GM13977 (cell line): ENCODE measurements at regions not wholly inside any gene's neighbourhood (a gene's known extent, or its start where the extent isn't known, plus 50 kb on each side); places are given as distances from the start of the nearest gene placed in this dataset.

ENCODE experiments used
- DNase-seq: peaks from one replicate; pipeline ENCODE4 v3.0.0; 2012; ENCODE audit warnings: low spot score
- in situ Hi-C: fragments of 300-500 bp; cut with MboI; formaldehyde crosslinking; loops from one replicate; pipeline ENCODE4 v1.12.0; 2022; ENCODE audit warnings: low sequenced_read_pairs, low pct_unique_long_range_greater_than_20kb, mixed read lengths, inconsistent platforms; ENCODE audit not compliant: unreplicated experiment
- TF ChIP-seq, protein P1 (sequence below): IDR thresholded peaks from 2 replicates; pipeline ENCODE4 v1.5.1; 2012; ENCODE audit warnings: mild to moderate bottlenecking, control low read depth; ENCODE audit not compliant: insufficient read depth; ENCODE audit errors: extremely low read depth, missing control alignments

GRCh38 chr2:155689791-155690190, 642.7 kb downstream of the NR4A2 start:
- DNase-seq = no peak
- in situ Hi-C loops = no loop called here
- TF ChIP-seq, protein P1, sequence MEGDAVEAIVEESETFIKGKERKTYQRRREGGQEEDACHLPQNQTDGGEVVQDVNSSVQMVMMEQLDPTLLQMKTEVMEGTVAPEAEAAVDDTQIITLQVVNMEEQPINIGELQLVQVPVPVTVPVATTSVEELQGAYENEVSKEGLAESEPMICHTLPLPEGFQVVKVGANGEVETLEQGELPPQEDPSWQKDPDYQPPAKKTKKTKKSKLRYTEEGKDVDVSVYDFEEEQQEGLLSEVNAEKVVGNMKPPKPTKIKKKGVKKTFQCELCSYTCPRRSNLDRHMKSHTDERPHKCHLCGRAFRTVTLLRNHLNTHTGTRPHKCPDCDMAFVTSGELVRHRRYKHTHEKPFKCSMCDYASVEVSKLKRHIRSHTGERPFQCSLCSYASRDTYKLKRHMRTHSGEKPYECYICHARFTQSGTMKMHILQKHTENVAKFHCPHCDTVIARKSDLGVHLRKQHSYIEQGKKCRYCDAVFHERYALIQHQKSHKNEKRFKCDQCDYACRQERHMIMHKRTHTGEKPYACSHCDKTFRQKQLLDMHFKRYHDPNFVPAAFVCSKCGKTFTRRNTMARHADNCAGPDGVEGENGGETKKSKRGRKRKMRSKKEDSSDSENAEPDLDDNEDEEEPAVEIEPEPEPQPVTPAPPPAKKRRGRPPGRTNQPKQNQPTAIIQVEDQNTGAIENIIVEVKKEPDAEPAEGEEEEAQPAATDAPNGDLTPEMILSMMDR = no peak

GRCh38 chr2:155687181-155687580, 645.3 kb downstream of the NR4A2 start:
- in situ Hi-C loops = no loop called here
- DNase-seq = no peak
- TF ChIP-seq, protein P1 = no peak

DNA sequence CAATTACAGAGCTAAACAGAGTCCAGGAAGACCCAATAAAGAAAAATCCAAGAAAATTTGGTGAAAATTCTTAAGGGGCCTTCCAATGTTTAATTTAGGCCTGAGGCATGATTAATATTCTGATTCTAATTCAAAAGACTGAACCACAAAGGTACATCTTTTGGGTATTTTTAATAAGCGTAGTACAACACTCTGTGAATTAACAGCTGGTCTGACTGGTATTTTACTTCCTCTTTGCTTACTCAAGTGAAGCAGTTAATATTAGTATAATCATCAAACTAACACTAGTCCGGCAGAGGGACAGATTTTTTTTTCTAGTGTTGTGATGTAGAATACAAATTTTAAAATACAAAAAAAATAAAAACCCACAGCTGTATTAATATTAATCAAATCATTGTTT, 652.9 kb downstream of the NR4A2 start:
- TF ChIP-seq, protein P1 = no peak
- no peak for DNase-seq
- in situ Hi-C loops = no loop called here

DNA sequence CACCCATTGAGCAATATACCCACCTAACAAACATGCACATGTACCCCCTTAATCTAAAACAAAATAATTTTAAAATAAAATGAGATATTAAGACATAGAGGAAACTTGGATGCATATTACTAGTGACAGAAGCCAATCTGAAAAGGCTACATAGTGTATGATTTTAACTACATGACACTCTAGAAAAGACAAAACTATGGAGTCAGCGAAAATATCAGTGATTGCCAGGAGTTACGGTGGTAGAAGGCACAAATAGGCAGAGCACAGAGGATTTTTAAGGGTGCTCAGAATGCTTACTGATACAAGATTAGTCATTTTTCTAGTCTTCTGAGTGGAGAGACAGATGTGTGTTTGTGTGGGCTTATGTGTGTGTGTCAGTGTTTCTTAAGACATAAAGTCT, 656.6 kb downstream of the NR4A2 start:
- TF ChIP-seq, protein P1 = no peak
- no peak for DNase-seq
- in situ Hi-C loops = no loop called here

- DNase-seq = no peak
- in situ Hi-C loops = no loop called here
- TF ChIP-seq, protein P1 = no peak
These were observed 666.8 kb downstream of the NR4A2 start for GRCh38 chr2:155665704-155666103.

DNA sequence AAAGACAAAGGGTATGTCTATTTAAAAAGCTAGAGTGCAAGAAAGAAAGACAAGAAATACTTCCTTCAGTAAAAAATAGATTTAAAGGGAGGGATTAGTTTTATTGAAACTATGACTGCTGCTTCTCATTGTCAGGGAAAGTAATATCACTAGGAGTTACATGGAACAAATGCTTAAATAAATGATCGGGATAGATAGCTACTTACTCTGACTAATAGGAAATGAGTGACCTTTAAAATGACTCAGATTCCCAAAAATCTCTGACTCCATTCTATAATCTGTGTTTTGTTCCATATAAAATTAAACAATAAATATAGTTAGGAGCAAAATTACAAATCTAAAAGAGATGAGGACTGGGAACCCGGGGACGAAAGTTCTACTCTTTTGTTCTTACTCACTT, 669.3 kb downstream of the NR4A2 start:
- TF ChIP-seq, protein P1 = no peak
- in situ Hi-C loops = no loop called here
- DNase-seq = no peak

DNA sequence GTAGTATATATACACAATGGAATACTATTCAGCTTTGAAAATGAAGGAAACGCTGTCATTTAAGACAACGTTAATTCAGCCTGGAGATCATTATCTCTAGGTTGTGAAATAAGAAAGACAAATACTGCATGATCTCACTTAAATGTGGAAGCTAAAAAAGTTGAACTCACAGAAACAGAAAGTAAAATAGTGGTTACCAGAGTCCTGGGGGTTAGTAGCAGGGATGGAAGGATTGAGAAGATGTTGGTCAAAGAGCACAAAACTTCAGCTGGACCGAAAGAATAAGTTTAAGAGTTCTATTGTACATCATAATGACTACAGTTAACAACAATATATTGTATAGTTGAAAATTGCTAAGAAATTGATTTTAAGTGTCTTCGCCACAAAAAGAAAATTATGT, 670.3 kb downstream of the NR4A2 start:
- TF ChIP-seq, protein P1 = no peak
- in situ Hi-C loops = no loop called here
- no peak for DNase-seq
